ENCODE measurements at regions not wholly inside any gene's neighbourhood (a gene's known extent, or its start where the extent isn't known, plus 50 kb on each side); places are given as distances from the start of the nearest gene placed in this dataset.

GRCh38 chr10:117723343-117723742 is 180.8 kb downstream of the EMX2 start:
- Mint-ChIP-seq H3K9me3 (peaks cover 43% of the 10 kb centered on the region), H3K4me1 (ENCODE audit: low read depth) (no peaks in the 10 kb centered on the region), H3K27ac (no peak overlapping the region), H3K36me3 (ENCODE audit: low read depth) (peaks cover 4% of the 10 kb centered on the region; the same call in 1 of the 2 replicates), H3K27me3 (ENCODE audit: insufficient read depth) (peaks cover 2% of the 10 kb centered on the region; the same call in 1 of the 2 replicates), H3K4me3 (no peak overlapping the region)
- no peak for DNase-seq
- no peak for TF ChIP-seq CTCF (IDR thresholded peaks at IDR 0.05)

- no peak for DNase-seq
- Mint-ChIP-seq H3K27me3 (ENCODE audit: insufficient read depth) (peaks cover 2% of the 10 kb centered on the region; the same call in 1 of the 2 replicates), H3K27ac (no peak overlapping the region), H3K4me1 (ENCODE audit: low read depth) (no peaks in the 10 kb centered on the region), H3K36me3 (ENCODE audit: low read depth) (no peaks in the 10 kb centered on the region), H3K9me3 (peaks cover 41% of the 10 kb centered on the region), H3K4me3 (no peak overlapping the region)
- no peak for TF ChIP-seq CTCF (IDR thresholded peaks at IDR 0.05)
Measured at GRCh38 chr10:117725993-117726392, 183.4 kb downstream of the EMX2 start.

GRCh38 chr10:117726596-117727295 is 184.2 kb downstream of the EMX2 start:
- Mint-ChIP-seq H3K27ac (no peak overlapping the region), H3K36me3 (ENCODE audit: low read depth) (no peaks in the 10 kb centered on the region), H3K4me1 (ENCODE audit: low read depth) (no peaks in the 10 kb centered on the region), H3K27me3 (ENCODE audit: insufficient read depth) (peaks cover 2% of the 10 kb centered on the region; the same call in 1 of the 2 replicates), H3K4me3 (no peak overlapping the region), H3K9me3 (peaks cover 39% of the 10 kb centered on the region)
- TF ChIP-seq CTCF (IDR thresholded peaks at IDR 0.05), result no peak
- no peak for DNase-seq

GRCh38 chr10:117727421-117727820 is 184.9 kb downstream of the EMX2 start:
- no peak for TF ChIP-seq CTCF (IDR thresholded peaks at IDR 0.05)
- H3K36me3 Mint-ChIP-seq (ENCODE audit: low read depth), result no peaks in the 10 kb centered on the region
- H3K4me1 Mint-ChIP-seq (ENCODE audit: low read depth), result no peaks in the 10 kb centered on the region
- no peak overlapping the region for H3K27ac Mint-ChIP-seq
- H3K9me3 Mint-ChIP-seq, result peaks cover 40% of the 10 kb centered on the region
- peaks cover 2% of the 10 kb centered on the region; the same call in 1 of the 2 replicates for H3K27me3 Mint-ChIP-seq (ENCODE audit: insufficient read depth)
- H3K4me3 Mint-ChIP-seq, result no peak overlapping the region
- no peak for DNase-seq

DNA sequence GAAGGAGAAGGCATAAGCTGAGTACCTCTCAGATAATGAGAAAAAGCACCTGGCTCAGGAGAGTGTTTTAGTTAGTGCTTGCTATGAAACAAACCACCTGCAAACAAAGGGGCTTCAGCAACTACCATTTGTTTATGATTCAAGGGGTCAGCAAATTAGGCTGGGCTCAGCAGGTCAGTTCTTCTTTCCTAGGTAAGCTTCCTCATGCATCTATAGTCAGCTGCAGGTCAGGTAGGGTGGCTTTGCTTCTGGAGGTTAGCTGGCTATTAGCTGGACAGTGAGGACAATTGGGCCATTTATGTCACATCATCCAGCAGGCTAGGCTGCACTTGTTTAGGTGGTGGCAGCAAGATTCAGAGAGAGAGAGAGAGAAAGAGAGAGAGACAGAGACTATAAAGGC is 185.5 kb downstream of the EMX2 start:
- no peak overlapping the region for H3K27ac Mint-ChIP-seq
- H3K4me3 Mint-ChIP-seq, result no peak overlapping the region
- peaks cover 40% of the 10 kb centered on the region for H3K9me3 Mint-ChIP-seq
- H3K4me1 Mint-ChIP-seq (ENCODE audit: low read depth), result no peaks in the 10 kb centered on the region
- peaks cover 2% of the 10 kb centered on the region; the same call in 1 of the 2 replicates for H3K27me3 Mint-ChIP-seq (ENCODE audit: insufficient read depth)
- no peaks in the 10 kb centered on the region for H3K36me3 Mint-ChIP-seq (ENCODE audit: low read depth)
- TF ChIP-seq CTCF (IDR thresholded peaks at IDR 0.05), result no peak
- no peak for DNase-seq

Measured in HFFc6 (cell line).